ENCODE measurements at regions not wholly inside any gene's neighbourhood (a gene's known extent, or its start where the extent isn't known, plus 50 kb on each side); places are given as distances from the start of the nearest gene placed in this dataset.

- WGBS, result 87% methylated on average over 7 of the region's 10 CpGs
- Histone ChIP-seq H3K4me3 (no peak overlapping the region), H3K4me1 (peaks cover 0 to 9% (median 2%) of the 10 kb centered on the region in 4 donors), H3K9me3 (peaks cover 0 to 6% (median 3%) of the 10 kb centered on the region in 4 donors), H3K36me3 (no peaks in the 10 kb centered on the region), H3K27ac (replicated peaks in 1 of 4) (no peak overlapping the region), H3K27me3 (peaks cover 0 to 69% (median 0%) of the 10 kb centered on the region in 4 donors)
- TF ChIP-seq POLR2A (IDR thresholded peaks at IDR 0.05; ENCODE audit: low read depth) (no peak), EP300 (IDR thresholded peaks at IDR 0.05) (no peak), POLR2AphosphoS5 (IDR thresholded peaks at IDR 0.05) (no peak)
- TF ChIP-seq, protein P1, sequence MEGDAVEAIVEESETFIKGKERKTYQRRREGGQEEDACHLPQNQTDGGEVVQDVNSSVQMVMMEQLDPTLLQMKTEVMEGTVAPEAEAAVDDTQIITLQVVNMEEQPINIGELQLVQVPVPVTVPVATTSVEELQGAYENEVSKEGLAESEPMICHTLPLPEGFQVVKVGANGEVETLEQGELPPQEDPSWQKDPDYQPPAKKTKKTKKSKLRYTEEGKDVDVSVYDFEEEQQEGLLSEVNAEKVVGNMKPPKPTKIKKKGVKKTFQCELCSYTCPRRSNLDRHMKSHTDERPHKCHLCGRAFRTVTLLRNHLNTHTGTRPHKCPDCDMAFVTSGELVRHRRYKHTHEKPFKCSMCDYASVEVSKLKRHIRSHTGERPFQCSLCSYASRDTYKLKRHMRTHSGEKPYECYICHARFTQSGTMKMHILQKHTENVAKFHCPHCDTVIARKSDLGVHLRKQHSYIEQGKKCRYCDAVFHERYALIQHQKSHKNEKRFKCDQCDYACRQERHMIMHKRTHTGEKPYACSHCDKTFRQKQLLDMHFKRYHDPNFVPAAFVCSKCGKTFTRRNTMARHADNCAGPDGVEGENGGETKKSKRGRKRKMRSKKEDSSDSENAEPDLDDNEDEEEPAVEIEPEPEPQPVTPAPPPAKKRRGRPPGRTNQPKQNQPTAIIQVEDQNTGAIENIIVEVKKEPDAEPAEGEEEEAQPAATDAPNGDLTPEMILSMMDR (IDR thresholded peaks at IDR 0.05), result no peak
- intact Hi-C loops (cut with DNase I), result no loop called here
- DNase-seq (ENCODE audit: extremely low spot score), result no peak
Observed at GRCh38 chr1:29470788-29471119, 234.4 kb downstream of the PTPRU start.

DNA sequence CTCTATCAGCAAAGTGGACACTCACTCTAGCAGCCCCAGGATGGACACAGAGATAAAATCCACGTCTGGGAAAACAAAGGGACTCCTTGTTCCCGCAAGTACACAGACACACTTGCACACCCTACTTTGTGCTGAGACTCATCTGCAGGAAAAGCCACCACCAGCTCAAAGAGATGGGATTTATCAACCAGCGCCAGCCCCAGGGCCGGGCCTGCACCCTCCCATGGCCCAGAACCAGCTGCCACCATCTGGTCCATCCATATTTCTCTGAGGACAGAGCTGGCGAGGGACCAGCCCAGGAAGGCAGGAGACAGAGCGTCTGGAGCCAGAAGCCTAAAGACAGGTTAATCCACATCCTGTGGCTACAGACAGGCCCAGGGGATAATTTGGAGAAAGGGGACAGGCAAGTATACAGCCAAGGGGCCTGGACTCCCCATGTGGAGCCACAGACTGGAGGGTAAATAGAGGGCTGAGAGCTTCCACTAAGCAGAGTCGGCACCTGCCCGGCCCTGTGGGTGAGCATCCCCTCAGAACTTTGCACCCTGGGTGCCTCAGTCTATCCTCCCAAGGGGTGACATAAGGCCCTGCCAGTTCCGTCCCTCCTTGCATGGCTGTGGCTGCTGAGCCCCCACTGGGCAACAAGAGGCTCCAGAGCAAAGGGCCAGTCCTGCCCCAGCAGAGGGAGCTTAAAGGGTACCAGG is 233.9 kb downstream of the PTPRU start:
- H3K9me3 ChIP-seq, result peaks cover 0 to 10% (median 7%) of the 10 kb centered on the region in 4 donors
- no peaks in the 10 kb centered on the region for H3K36me3 ChIP-seq
- peaks cover 0 to 9% (median 2%) of the 10 kb centered on the region in 4 donors for H3K4me1 ChIP-seq
- DNase-seq (ENCODE audit: extremely low spot score), result no peak
- no peak overlapping the region for H3K4me3 ChIP-seq
- no peak overlapping the region for H3K27ac ChIP-seq (replicated peaks in 1 of 4)
- H3K27me3 ChIP-seq, result peaks cover 0 to 66% (median 0%) of the 10 kb centered on the region in 4 donors
- intact Hi-C loops (cut with DNase I), result no loop called here
- WGBS, result 68% methylated on average over 7 of the region's 9 CpGs
- no peak for TF ChIP-seq POLR2AphosphoS5 (IDR thresholded peaks at IDR 0.05)
- TF ChIP-seq EP300 (IDR thresholded peaks at IDR 0.05), result no peak
- TF ChIP-seq, protein P1 (IDR thresholded peaks at IDR 0.05), result no peak

- intact Hi-C loops (cut with DNase I), result no loop called here
- WGBS, result 52% methylated on average over 3 of the region's 4 CpGs
- DNase-seq (ENCODE audit: extremely low spot score), result no peak
- Histone ChIP-seq H3K4me1 (peaks cover 0 to 9% (median 0%) of the 10 kb centered on the region in 4 donors), H3K27ac (replicated peaks in 1 of 4) (no peak overlapping the region), H3K27me3 (peaks cover 0 to 59% (median 0%) of the 10 kb centered on the region in 4 donors), H3K9me3 (peaks cover 0 to 18% (median 14%) of the 10 kb centered on the region in 4 donors), H3K36me3 (no peaks in the 10 kb centered on the region), H3K4me3 (no peak overlapping the region)
- no peak for TF ChIP-seq EP300 (IDR thresholded peaks at IDR 0.05)
- TF ChIP-seq POLR2AphosphoS5 (IDR thresholded peaks at IDR 0.05), result no peak
- TF ChIP-seq, protein P1 (IDR thresholded peaks at IDR 0.05), result no peak
- no peak for TF ChIP-seq POLR2A (IDR thresholded peaks at IDR 0.05; ENCODE audit: low read depth)
Observed at GRCh38 chr1:29469457-29469856, 233.1 kb downstream of the PTPRU start.

- H3K36me3 ChIP-seq, result no peaks in the 10 kb centered on the region
- peaks cover 0 to 23% (median 16%) of the 10 kb centered on the region in 4 donors for H3K9me3 ChIP-seq
- H3K4me1 ChIP-seq, result peaks cover 0 to 9% (median 0%) of the 10 kb centered on the region in 4 donors
- WGBS, result 59% methylated on average over 10 of the region's 10 CpGs
- no peak for DNase-seq (ENCODE audit: extremely low spot score)
- no peak overlapping the region for H3K27ac ChIP-seq (replicated peaks in 1 of 4)
- H3K27me3 ChIP-seq, result peaks cover 0 to 47% (median 0%) of the 10 kb centered on the region in 4 donors
- no peak for TF ChIP-seq POLR2A (IDR thresholded peaks at IDR 0.05; ENCODE audit: low read depth)
- TF ChIP-seq POLR2AphosphoS5 (IDR thresholded peaks at IDR 0.05), result no peak
- TF ChIP-seq, protein P1 (IDR thresholded peaks at IDR 0.05), result no peak
- TF ChIP-seq EP300 (IDR thresholded peaks at IDR 0.05), result no peak
- no peak overlapping the region for H3K4me3 ChIP-seq
- intact Hi-C loops (cut with DNase I), result no loop called here
Observed at GRCh38 chr1:29467989-29468900, 231.9 kb downstream of the PTPRU start.

Measured in esophagus muscularis mucosa (tissue), 4 donors.